K562 (cell line): ENCODE measurements at regions not wholly inside any gene's neighbourhood (a gene's known extent, or its start where the extent isn't known, plus 50 kb on each side); places are given as distances from the start of the nearest gene placed in this dataset.

Source experiments
- ATAC-seq: fragments of 200-7000 bp; cut with Tn5 transposase; 3 replicates; pipeline ENCODE4 v1.9.1; 2020; ENCODE audit warnings: moderate library complexity
- BruUV-seq: library from RNA; stranded (reverse); fragments of 400-500 nt; replicated peaks from 2 replicates; lab custom pipeline; 2021; lab: Mats Ljungman, UMichigan
- CTCF ChIA-PET: fragments of 300-600 bp; formaldehyde crosslinking; extraction: SDS; loops from one replicate; lab custom pipeline; 2021; ENCODE audit warnings: low intra/inter-chr PET ratio; lab: Yijun Ruan, JAX
- POLR2A ChIA-PET: fragments of 300-600, 350-650 bp; sonication (Branson Sonifier 250); formaldehyde crosslinking; extraction: SDS; loops from one replicate; lab custom pipeline; 2021; ENCODE audit warnings: antibody characterized with exemption, inconsistent platforms; lab: Yijun Ruan, JAX
- DNase-seq, 4 experiments: peaks; one replicate each; pipeline versions ENCODE4 v3.0.0 to v3.0.0-alpha.2; 2011 to 2018; ENCODE audit warnings: low spot score in 3 of 4, mixed read lengths in 3 of 4; ENCODE audit errors: extremely low read depth in 1 of 4
- FAIRE-seq: peaks from 2 replicates; lab custom pipeline; 2011; peaks lifted over from hg19 to GRCh38; lab: Jason Lieb, UNC
- H2AFZ ChIP-seq: 2 replicates; pipeline ENCODE4 v1.6.0; 2011; ENCODE audit warnings: low read depth, low read length, control low read depth, inconsistent platforms
- H3K27ac ChIP-seq: fragments of 200-600 bp; 3 replicates; pipeline ENCODE4 v1.8.0; 2011; ENCODE audit warnings: low read depth, mild to moderate bottlenecking, control low read depth, inconsistent platforms, low read length, moderate library complexity, mixed read lengths; ENCODE audit errors: extremely low read depth
- H3K27me3 ChIP-seq, 2 experiments: fragments of 300-600 bp in 1 of 2; 2 replicates in 1 of 2; 3 replicates in 1 of 2; pipeline versions ENCODE4 v1.6.0 to v1.8.0; 2011; ENCODE audit warnings: inconsistent platforms in 2 of 2, low read length in 2 of 2, mild to moderate bottlenecking in 1 of 2, mixed read lengths in 1 of 2, moderate library complexity in 1 of 2; ENCODE audit not compliant: control insufficient read depth in 2 of 2, insufficient read depth in 2 of 2
- H3K36me3 ChIP-seq: fragments of 300-600 bp; 3 replicates; pipeline ENCODE4 v1.8.0; 2011; ENCODE audit warnings: mild to moderate bottlenecking, low read length, inconsistent platforms; ENCODE audit not compliant: control insufficient read depth, insufficient read depth
- H3K4me1 ChIP-seq, 2 experiments: fragments of 200-600 bp in 1 of 2; replicated peaks in 1 of 2; 2 replicates in 1 of 2; 3 replicates in 1 of 2; pipeline versions ENCODE4 v1.5.1 to v1.8.0; 2011; ENCODE audit warnings: inconsistent platforms in 2 of 2, low read length in 2 of 2, mild to moderate bottlenecking in 1 of 2, mixed read lengths in 1 of 2, moderate library complexity in 1 of 2; ENCODE audit not compliant: control insufficient read depth in 2 of 2, insufficient read depth in 2 of 2
- H3K4me2 ChIP-seq: 2 replicates; pipeline ENCODE4 v1.6.1; 2011; ENCODE audit warnings: low read length, control low read depth, inconsistent platforms, mixed read lengths; ENCODE audit not compliant: insufficient read depth
- H3K4me3 ChIP-seq: fragments of 200-600 bp; sonication (generic), shearing (Covaris generic); 2 replicates; pipeline ENCODE4 v1.5.1; 2016; ENCODE audit warnings: control low read depth, inconsistent platforms
- H3K79me2 ChIP-seq: fragments of 200-600 bp; 3 replicates; pipeline ENCODE4 v1.8.0; 2011; ENCODE audit warnings: low read length, inconsistent platforms; ENCODE audit not compliant: control insufficient read depth, insufficient read depth
- H3K9ac ChIP-seq, 2 experiments: 2 replicates each; pipeline versions ENCODE4 v1.6.0 to v1.6.1; 2011; ENCODE audit warnings: low read depth in 2 of 2, low read length in 2 of 2, control low read depth in 1 of 2, inconsistent platforms in 1 of 2, mild to moderate bottlenecking in 1 of 2, mixed read lengths in 1 of 2; ENCODE audit not compliant: insufficient read depth in 1 of 2
- H3K9me1 ChIP-seq: one replicate; pipeline ENCODE4 v1.6.0; 2011; ENCODE audit warnings: inconsistent platforms, mild to moderate bottlenecking, low read length, moderate library complexity; ENCODE audit not compliant: control insufficient read depth, insufficient read depth
- H3K9me3 ChIP-seq: replicated peaks from 2 replicates; pipeline ENCODE4 v1.5.1; 2011; ENCODE audit warnings: low read depth, low read length, inconsistent platforms; ENCODE audit not compliant: control insufficient read depth, insufficient read depth
- H4K20me1 ChIP-seq: replicated peaks from 2 replicates; pipeline ENCODE4 v1.6.1; 2011; ENCODE audit warnings: low read length, inconsistent platforms, mixed read lengths; ENCODE audit not compliant: control insufficient read depth, insufficient read depth
- C11orf30 ChIP-seq: fragments of 450-650 bp; IDR thresholded peaks from 2 replicates; pipeline ENCODE4 v1.6.1; 2016; ENCODE audit warnings: low read depth, mild to moderate bottlenecking
- CGGBP1 ChIP-seq: fragments of 250-450 bp; sonication (Bioruptor Pico); IDR thresholded peaks from 2 replicates; pipeline ENCODE4 v1.9.0; 2021; ENCODE audit warnings: mild to moderate bottlenecking
- EP300 ChIP-seq: IDR thresholded peaks from 2 replicates; pipeline ENCODE4 v1.6.1; 2012; ENCODE audit warnings: low read length, improper control_type of control experiment
- ESRRB ChIP-seq: fragments of 250-450 bp; sonication (Bioruptor Pico); IDR thresholded peaks from 2 replicates; pipeline ENCODE4 v1.5.0; 2020; ENCODE audit warnings: mild to moderate bottlenecking, moderate library complexity, borderline replicate concordance
- ETS1 ChIP-seq: conservative IDR thresholded peaks from 2 replicates; pipeline ENCODE4 v1.6.1; 2011; ENCODE audit warnings: low read depth, mild to moderate bottlenecking, low read length; ENCODE audit not compliant: control insufficient read depth
- FOXJ2 ChIP-seq: fragments of 200-800 bp; sonication (Bioruptor generic); IDR thresholded peaks from 2 replicates; pipeline ENCODE4 v1.6.1; 2016; ENCODE audit warnings: missing genetic modification characterization, missing compliant biosample characterization
- GTF2F1 ChIP-seq: IDR thresholded peaks from 2 replicates; pipeline ENCODE4 v1.6.1; 2011; ENCODE audit warnings: low read depth, low read length, improper control_type of control experiment
- HDGF ChIP-seq: fragments of 450-650 bp; IDR thresholded peaks from 2 replicates; pipeline ENCODE4 v1.6.1; 2016
- JUND ChIP-seq, 2 experiments: IDR thresholded peaks; 2 replicates in 1 of 2; 3 replicates in 1 of 2; pipeline ENCODE4 v1.6.1; 2011; ENCODE audit warnings: borderline replicate concordance in 2 of 2, low read depth in 2 of 2, low read length in 2 of 2, improper control_type of control experiment in 1 of 2, missing biosample characterization in 1 of 2, missing genetic modification characterization in 1 of 2, missing genetic modification reagents in 1 of 2
- MYNN ChIP-seq, 2 experiments: sonication (generic); formaldehyde crosslinking in 1 of 2; IDR thresholded peaks; 2 replicates each; pipeline versions ENCODE4 v1.5.0 to v1.6.1; 2016 to 2020; ENCODE audit warnings: antibody characterized with exemption in 1 of 2, missing genetic modification reagents in 1 of 2
- PTRF ChIP-seq: fragments of 450-650 bp; IDR thresholded peaks from 2 replicates; pipeline ENCODE4 v1.6.1; 2016; ENCODE audit warnings: mild to moderate bottlenecking, missing genetic modification characterization, missing compliant biosample characterization
- SIRT6 ChIP-seq: IDR thresholded peaks from one replicate; pipeline ENCODE4 v1.6.1; 2012; ENCODE audit warnings: low read depth, mild to moderate bottlenecking, control low read depth, inconsistent platforms, low read length, moderate library complexity
- SMARCA4 ChIP-seq: fragments of 450-650 bp; IDR thresholded peaks from 2 replicates; pipeline ENCODE4 v1.6.1; 2016
- SP1 ChIP-seq: sonication (generic); formaldehyde crosslinking; IDR thresholded peaks from 2 replicates; pipeline ENCODE4 v1.8.1; 2022; ENCODE audit warnings: mild to moderate bottlenecking, missing genetic modification reagents
- TARDBP ChIP-seq: fragments of 450-650 bp; IDR thresholded peaks from 2 replicates; pipeline ENCODE4 v1.6.1; 2016
- TGIF2 ChIP-seq: sonication (generic); formaldehyde crosslinking; IDR thresholded peaks from 2 replicates; pipeline ENCODE4 v1.8.1; 2022; ENCODE audit warnings: mild to moderate bottlenecking, missing genetic modification reagents, moderate library complexity
- ZBTB12 ChIP-seq: fragments of 250-450 bp; sonication (Bioruptor Pico); IDR thresholded peaks from 2 replicates; pipeline ENCODE4 v1.4.0; 2020
- ZC3H4 ChIP-seq: sonication (generic); formaldehyde crosslinking; IDR thresholded peaks from 2 replicates; pipeline ENCODE4 v1.9.0; 2021; ENCODE audit warnings: missing genetic modification reagents, borderline replicate concordance
- ZNF586 ChIP-seq: fragments of 450-650 bp; formaldehyde crosslinking; conservative IDR thresholded peaks from 2 replicates; pipeline ENCODE4 v1.4.0; 2020; ENCODE audit warnings: mild to moderate bottlenecking, moderate library complexity
- WGBS: fragments of 100-300 bp; shearing (Covaris generic); methylation state at CpG from one replicate; pipeline ENCODE4 v1.1.6; 2016; ENCODE audit warnings: low coverage, mixed read lengths; ENCODE audit not compliant: insufficient coverage; ENCODE audit errors: missing lambda C conversion rate; 5-methylcytosine and 5-hydroxymethylcytosine counted together
- in situ Hi-C: fragments of 300-500 bp; cut with MboI; formaldehyde crosslinking; loops from 4 replicates; pipeline ENCODE4 v1.15.0; 2018; ENCODE audit warnings: inconsistent platforms, mixed read lengths
- intact Hi-C: fragments of 100-400 bp; cut with micrococcal nuclease; formaldehyde crosslinking; loops from 2 replicates; pipeline ENCODE4 v1.14.2; 2022

- FAIRE-seq: no peak
- Histone ChIP-seq H3K79me2 (no peaks in the 10 kb centered on the region), H3K4me3 (no peak overlapping the region), H3K9me3 (no peaks in the 10 kb centered on the region), H3K9ac (no peak overlapping the region), H3K9me1 (no peaks in the 10 kb centered on the region), H2AFZ (no peak overlapping the region), H3K4me2 (no peak overlapping the region; the same call in 1 of the 2 replicates), H4K20me1 (no peaks in the 10 kb centered on the region), H3K4me1 (no peaks in the 10 kb centered on the region), H3K27me3 (peaks cover 9 to 32% of the 10 kb centered on the region in 2 experiments), H3K27ac (no peak overlapping the region), H3K36me3 (no peaks in the 10 kb centered on the region)
- 0% methylated on average over 6 of the region's 6 CpGs for WGBS
- no TSS peak for BruUV-seq
- in situ Hi-C loops: no loop called here
- DNase-seq: no peak
- no peak for TF ChIP-seq PTRF (tag)
- TF ChIP-seq SP1: no peak
- TF ChIP-seq C11orf30: no peak
- no peak for TF ChIP-seq MYNN (IDR thresholded peaks at IDR 0.05)
- TF ChIP-seq MYNN (CRISPR knock-in tag; IDR thresholded peaks at IDR 0.05): no peak
- TF ChIP-seq TGIF2: no peak
- TF ChIP-seq SMARCA4: no peak
- no peak for TF ChIP-seq ESRRB (CRISPR knock-in tag)
- no peak for TF ChIP-seq CGGBP1
- no peak for TF ChIP-seq FOXJ2 (tag)
- TF ChIP-seq HDGF: no peak
- no peak for TF ChIP-seq ETS1
- TF ChIP-seq ZC3H4: no peak
- TF ChIP-seq JUND (IDR thresholded peaks at IDR 0.05; ENCODE audit: borderline replicate concordance, low read depth, low read length): no peak
- no peak for TF ChIP-seq JUND (tag; IDR thresholded peaks at IDR 0.05; ENCODE audit: borderline replicate concordance, low read depth, low read length)
- no peak for TF ChIP-seq SIRT6
- TF ChIP-seq EP300: no peak
- TF ChIP-seq TARDBP: no peak
- no peak for TF ChIP-seq ZNF586
- no peak for TF ChIP-seq GTF2F1
- TF ChIP-seq ZBTB12 (CRISPR knock-in tag): no peak
- intact Hi-C loops: loop anchor here (1.0 to 2.0 kb wide), 4 partner anchors 116 to 710 kb away; no protein-coding TSS in a partner anchor
- ChIA-PET POLR2A (interaction anchor here (0.6 kb wide), 1 partner anchor 503 kb away, joined by 3 read pairs; no protein-coding TSS in a partner anchor), CTCF (no interaction called here)
- ATAC-seq: no peak
Measured at GRCh38 chr15:95292785-95293450, 1037.6 kb upstream of the NR2F2 start.
